Liver (tissue), 8 donors: ENCODE measurements at regions not wholly inside any gene's neighbourhood (a gene's known extent, or its start where the extent isn't known, plus 50 kb on each side); places are given as distances from the start of the nearest gene placed in this dataset.

Source experiments
- DNase-seq: peaks from one replicate; pipeline ENCODE4 v3.0.0-alpha.2; 2017; ENCODE audit warnings: low spot score
- H3K27ac ChIP-seq, 2 donors: one replicate each; pipeline ENCODE4 v1.7.0; 2013; ENCODE audit warnings: inconsistent platforms in 2 of 2, low read length in 2 of 2, control low read depth in 1 of 2, low read depth in 1 of 2, mild to moderate bottlenecking in 1 of 2
- H3K27me3 ChIP-seq, 4 donors: one replicate each; pipeline versions ENCODE4 v1.6.1 to v1.7.0; 2013; ENCODE audit warnings: low read length in 3 of 4, inconsistent platforms in 1 of 4, mild to moderate bottlenecking in 1 of 4, moderate library complexity in 1 of 4; ENCODE audit not compliant: control insufficient read depth in 4 of 4, insufficient read depth in 4 of 4
- H3K36me3 ChIP-seq, 4 donors: one replicate each; pipeline versions ENCODE4 v1.6.1 to v1.7.0; 2013; ENCODE audit warnings: low read length in 3 of 4, mild to moderate bottlenecking in 3 of 4, low read depth in 1 of 4, moderate library complexity in 1 of 4; ENCODE audit not compliant: control insufficient read depth in 4 of 4, insufficient read depth in 3 of 4
- H3K4me1 ChIP-seq, 4 donors: one replicate each; pipeline versions ENCODE4 v1.6.1 to v1.7.0; 2013; ENCODE audit warnings: low read length in 3 of 4, mild to moderate bottlenecking in 3 of 4, moderate library complexity in 1 of 4; ENCODE audit not compliant: control insufficient read depth in 4 of 4, insufficient read depth in 4 of 4
- H3K4me3 ChIP-seq, 3 donors: one replicate each; pipeline versions ENCODE4 v1.6.1 to v1.7.0; 2013; ENCODE audit warnings: low read length in 3 of 3, control low read depth in 1 of 3, low read depth in 1 of 3, mild to moderate bottlenecking in 1 of 3
- H3K9ac ChIP-seq, 2 donors: one replicate each; pipeline ENCODE4 v1.7.0; 2013; ENCODE audit warnings: low read length in 2 of 2, mild to moderate bottlenecking in 2 of 2, moderate library complexity in 2 of 2, control low read depth in 1 of 2, low read depth in 1 of 2
- H3K9me3 ChIP-seq, 4 donors: one replicate each; pipeline versions ENCODE4 v1.6.1 to v1.7.0; 2013; ENCODE audit warnings: low read length in 3 of 4; ENCODE audit not compliant: control insufficient read depth in 4 of 4
- ATF3 ChIP-seq: IDR thresholded peaks from 2 replicates; pipeline ENCODE4 v1.6.1; 2016; ENCODE audit warnings: antibody characterized with exemption
- CTCF ChIP-seq: fragments of 150-350 bp; IDR thresholded peaks from 2 replicates; pipeline ENCODE4 v1.5.1; 2017; ENCODE audit warnings: improper control_type of control experiment, low read depth, low read length; ENCODE audit not compliant: missing input control
- EGR1 ChIP-seq, 2 donors: IDR thresholded peaks; 2 replicates each; pipeline ENCODE4 v1.6.1; 2016 to 2018; ENCODE audit warnings: antibody characterized with exemption in 2 of 2, low read depth in 2 of 2
- FOXA1 ChIP-seq: IDR thresholded peaks from 2 replicates; pipeline ENCODE4 v1.6.1; 2016; ENCODE audit warnings: antibody characterized with exemption
- FOXA2 ChIP-seq: IDR thresholded peaks from 2 replicates; pipeline ENCODE4 v1.6.1; 2016; ENCODE audit warnings: antibody characterized with exemption
- GABPA ChIP-seq, 2 donors: IDR thresholded peaks in 1 of 2; conservative IDR thresholded peaks in 1 of 2; 2 replicates each; pipeline ENCODE4 v1.6.1; 2016; ENCODE audit warnings: antibody characterized with exemption in 2 of 2, mild to moderate bottlenecking in 1 of 2, moderate library complexity in 1 of 2
- HNF4A ChIP-seq, 2 donors: conservative IDR thresholded peaks; 2 replicates each; pipeline ENCODE4 v1.6.1; 2016; ENCODE audit warnings: antibody characterized with exemption in 2 of 2, mild to moderate bottlenecking in 2 of 2
- HNF4G ChIP-seq: IDR thresholded peaks from 2 replicates; pipeline ENCODE4 v1.6.1; 2016; ENCODE audit warnings: antibody characterized with exemption
- JUND ChIP-seq, 2 donors: IDR thresholded peaks; 2 replicates each; pipeline ENCODE4 v1.6.1; 2016; ENCODE audit warnings: antibody characterized with exemption in 2 of 2
- MAX ChIP-seq: IDR thresholded peaks from 2 replicates; pipeline ENCODE4 v1.6.1; 2016; ENCODE audit warnings: antibody characterized with exemption
- NR2F2 ChIP-seq: IDR thresholded peaks from 2 replicates; pipeline ENCODE4 v1.6.1; 2016; ENCODE audit warnings: antibody characterized with exemption
- RAD21 ChIP-seq, 2 donors: IDR thresholded peaks; 2 replicates each; pipeline ENCODE4 v1.6.1; 2016; ENCODE audit warnings: antibody characterized with exemption in 2 of 2, mild to moderate bottlenecking in 2 of 2
- REST ChIP-seq: IDR thresholded peaks from 2 replicates; pipeline ENCODE4 v1.6.1; 2016; ENCODE audit warnings: antibody characterized with exemption, mild to moderate bottlenecking
- RXRA ChIP-seq, 2 donors: IDR thresholded peaks; 2 replicates each; pipeline ENCODE4 v1.6.1; 2017 to 2018; ENCODE audit warnings: antibody characterized with exemption in 2 of 2, mild to moderate bottlenecking in 1 of 2
- SP1 ChIP-seq: IDR thresholded peaks from 2 replicates; pipeline ENCODE4 v1.6.1; 2018; ENCODE audit warnings: antibody characterized with exemption, mild to moderate bottlenecking
- TAF1 ChIP-seq: conservative IDR thresholded peaks from 2 replicates; pipeline ENCODE4 v1.6.1; 2016; ENCODE audit warnings: antibody characterized with exemption, mild to moderate bottlenecking
- YY1 ChIP-seq: IDR thresholded peaks from 2 replicates; pipeline ENCODE4 v1.6.1; 2016; ENCODE audit warnings: antibody characterized with exemption, mild to moderate bottlenecking
- ZBTB33 ChIP-seq: IDR thresholded peaks from 2 replicates; pipeline ENCODE4 v1.6.1; 2016; ENCODE audit warnings: antibody characterized with exemption
- WGBS: extraction: QIAGEN DNeasy Blood & Tissue Kit; methylation state at CpG from one replicate; pipeline ENCODE4 v1.1.7; 2013; 5-methylcytosine and 5-hydroxymethylcytosine counted together
- donor health status: healthy.
- donor health status: healthy.
- donor health status: healthy.
- donor health status: healthy.
- donor health status: healthy.

- H3K4me3 ChIP-seq = no peak overlapping the region
- TF ChIP-seq RXRA (IDR thresholded peaks at IDR 0.05) (no peak), REST (no peak), HNF4G (no peak), CTCF (no peak), TAF1 (no peak), NR2F2 (no peak), JUND (IDR thresholded peaks at IDR 0.05) (no peak), YY1 (no peak), FOXA1 (no peak), SP1 (no peak), RAD21 (IDR thresholded peaks at IDR 0.05) (no peak), MAX (no peak), HNF4A (conservative IDR thresholded peaks at IDR 0.05) (no peak), GABPA (IDR thresholded peaks at IDR 0.05 in 1 of 2, conservative IDR thresholded peaks at IDR 0.05 in 1 of 2) (no peak), EGR1 (IDR thresholded peaks at IDR 0.05; ENCODE audit: low read depth in 2 of 2) (no peak), FOXA2 (no peak), ZBTB33 (no peak), ATF3 (no peak)
- DNase-seq = no peak
- no peak overlapping the region for H3K27ac ChIP-seq
- 77% methylated on average over 9 of the region's 9 CpGs for WGBS
- no peaks in the 10 kb centered on the region for H3K36me3 ChIP-seq
- H3K27me3 ChIP-seq = no peaks in the 10 kb centered on the region
- H3K9me3 ChIP-seq = peaks cover 0 to 4% (median 0%) of the 10 kb centered on the region in 4 donors
- H3K4me1 ChIP-seq = no peaks in the 10 kb centered on the region
- H3K9ac ChIP-seq = no peak overlapping the region
Observed at GRCh38 chr6:169339025-169339424, 85.4 kb upstream of the THBS2 start.
